K562 (cell line): ENCODE measurements at regions not wholly inside any gene's neighbourhood (a gene's known extent, or its start where the extent isn't known, plus 50 kb on each side); places are given as distances from the start of the nearest gene placed in this dataset.

ENCODE experiments used
- ATAC-seq: fragments of 200-7000 bp; cut with Tn5 transposase; 3 replicates; pipeline ENCODE4 v1.9.1; 2020; ENCODE audit warnings: moderate library complexity
- BruUV-seq: library from RNA; stranded (reverse); fragments of 400-500 nt; replicated peaks from 2 replicates; lab custom pipeline; 2021; lab: Mats Ljungman, UMichigan
- CTCF ChIA-PET: fragments of 300-600 bp; formaldehyde crosslinking; extraction: SDS; loops from one replicate; lab custom pipeline; 2021; ENCODE audit warnings: low intra/inter-chr PET ratio; lab: Yijun Ruan, JAX
- POLR2A ChIA-PET: fragments of 300-600, 350-650 bp; sonication (Branson Sonifier 250); formaldehyde crosslinking; extraction: SDS; loops from one replicate; lab custom pipeline; 2021; ENCODE audit warnings: antibody characterized with exemption, inconsistent platforms; lab: Yijun Ruan, JAX
- DNase-seq, 4 experiments: peaks; one replicate each; pipeline versions ENCODE4 v3.0.0 to v3.0.0-alpha.2; 2011 to 2018; ENCODE audit warnings: low spot score in 3 of 4, mixed read lengths in 3 of 4; ENCODE audit errors: extremely low read depth in 1 of 4
- FAIRE-seq: peaks from 2 replicates; lab custom pipeline; 2011; peaks lifted over from hg19 to GRCh38; lab: Jason Lieb, UNC
- H2AFZ ChIP-seq: 2 replicates; pipeline ENCODE4 v1.6.0; 2011; ENCODE audit warnings: low read depth, low read length, control low read depth, inconsistent platforms
- H3K27ac ChIP-seq: fragments of 200-600 bp; 3 replicates; pipeline ENCODE4 v1.8.0; 2011; ENCODE audit warnings: low read depth, mild to moderate bottlenecking, control low read depth, inconsistent platforms, low read length, moderate library complexity, mixed read lengths; ENCODE audit errors: extremely low read depth
- H3K27me3 ChIP-seq, 2 experiments: fragments of 300-600 bp in 1 of 2; 2 replicates in 1 of 2; 3 replicates in 1 of 2; pipeline versions ENCODE4 v1.6.0 to v1.8.0; 2011; ENCODE audit warnings: inconsistent platforms in 2 of 2, low read length in 2 of 2, mild to moderate bottlenecking in 1 of 2, mixed read lengths in 1 of 2, moderate library complexity in 1 of 2; ENCODE audit not compliant: control insufficient read depth in 2 of 2, insufficient read depth in 2 of 2
- H3K36me3 ChIP-seq: fragments of 300-600 bp; 3 replicates; pipeline ENCODE4 v1.8.0; 2011; ENCODE audit warnings: mild to moderate bottlenecking, low read length, inconsistent platforms; ENCODE audit not compliant: control insufficient read depth, insufficient read depth
- H3K4me1 ChIP-seq, 2 experiments: fragments of 200-600 bp in 1 of 2; replicated peaks in 1 of 2; 2 replicates in 1 of 2; 3 replicates in 1 of 2; pipeline versions ENCODE4 v1.5.1 to v1.8.0; 2011; ENCODE audit warnings: inconsistent platforms in 2 of 2, low read length in 2 of 2, mild to moderate bottlenecking in 1 of 2, mixed read lengths in 1 of 2, moderate library complexity in 1 of 2; ENCODE audit not compliant: control insufficient read depth in 2 of 2, insufficient read depth in 2 of 2
- H3K4me2 ChIP-seq: 2 replicates; pipeline ENCODE4 v1.6.1; 2011; ENCODE audit warnings: low read length, control low read depth, inconsistent platforms, mixed read lengths; ENCODE audit not compliant: insufficient read depth
- H3K4me3 ChIP-seq: fragments of 200-600 bp; sonication (generic), shearing (Covaris generic); 2 replicates; pipeline ENCODE4 v1.5.1; 2016; ENCODE audit warnings: control low read depth, inconsistent platforms
- H3K79me2 ChIP-seq: fragments of 200-600 bp; 3 replicates; pipeline ENCODE4 v1.8.0; 2011; ENCODE audit warnings: low read length, inconsistent platforms; ENCODE audit not compliant: control insufficient read depth, insufficient read depth
- H3K9ac ChIP-seq, 2 experiments: 2 replicates each; pipeline versions ENCODE4 v1.6.0 to v1.6.1; 2011; ENCODE audit warnings: low read depth in 2 of 2, low read length in 2 of 2, control low read depth in 1 of 2, inconsistent platforms in 1 of 2, mild to moderate bottlenecking in 1 of 2, mixed read lengths in 1 of 2; ENCODE audit not compliant: insufficient read depth in 1 of 2
- H3K9me1 ChIP-seq: one replicate; pipeline ENCODE4 v1.6.0; 2011; ENCODE audit warnings: inconsistent platforms, mild to moderate bottlenecking, low read length, moderate library complexity; ENCODE audit not compliant: control insufficient read depth, insufficient read depth
- H3K9me3 ChIP-seq: replicated peaks from 2 replicates; pipeline ENCODE4 v1.5.1; 2011; ENCODE audit warnings: low read depth, low read length, inconsistent platforms; ENCODE audit not compliant: control insufficient read depth, insufficient read depth
- H4K20me1 ChIP-seq: replicated peaks from 2 replicates; pipeline ENCODE4 v1.6.1; 2011; ENCODE audit warnings: low read length, inconsistent platforms, mixed read lengths; ENCODE audit not compliant: control insufficient read depth, insufficient read depth
- CREBBP ChIP-seq: IDR thresholded peaks from one replicate; pipeline ENCODE4 v1.6.1; 2012; ENCODE audit warnings: low read depth, mild to moderate bottlenecking, control low read depth, inconsistent platforms, low read length
- HNRNPUL1 ChIP-seq: fragments of 200-400 bp; formaldehyde crosslinking; IDR thresholded peaks from 2 replicates; pipeline ENCODE4 v1.6.1; 2017; ENCODE audit warnings: low read length
- NEUROD1 ChIP-seq: fragments of 150-350 bp; IDR thresholded peaks from 2 replicates; pipeline ENCODE4 v1.6.1; 2014; ENCODE audit warnings: borderline replicate concordance, low read length, low read depth; ENCODE audit not compliant: partially characterized antibody
- NKRF ChIP-seq: fragments of 450-650 bp; IDR thresholded peaks from 2 replicates; pipeline ENCODE4 v1.6.1; 2016; ENCODE audit warnings: borderline replicate concordance
- SNRNP70 ChIP-seq: fragments of 200-400 bp; formaldehyde crosslinking; optimal IDR thresholded peaks from 2 replicates; pipeline ENCODE3; 2017; ENCODE audit warnings: low read depth, low read length
- SPI1 ChIP-seq: IDR thresholded peaks from 2 replicates; pipeline ENCODE4 v1.6.1; 2011; ENCODE audit warnings: low read depth, low read length, control low read depth, borderline replicate concordance
- THRAP3 ChIP-seq: fragments of 450-650 bp; IDR thresholded peaks from 2 replicates; pipeline ENCODE4 v1.6.1; 2016; ENCODE audit warnings: mild to moderate bottlenecking, inconsistent platforms, borderline replicate concordance
- ZBTB43 ChIP-seq: sonication (generic); formaldehyde crosslinking; IDR thresholded peaks from 2 replicates; pipeline ENCODE4 v1.8.0; 2023; ENCODE audit warnings: mild to moderate bottlenecking, missing genetic modification reagents
- ZKSCAN8 ChIP-seq: fragments of 200-800 bp; sonication (Bioruptor generic); IDR thresholded peaks from 2 replicates; pipeline ENCODE4 v1.6.1; 2016; ENCODE audit warnings: missing genetic modification characterization, missing compliant biosample characterization
- ZNF212 ChIP-seq: fragments of 450-650 bp; formaldehyde crosslinking; IDR thresholded peaks from 2 replicates; pipeline ENCODE4 v1.4.0; 2020; ENCODE audit warnings: mild to moderate bottlenecking
- WGBS: fragments of 100-300 bp; shearing (Covaris generic); methylation state at CpG from one replicate; pipeline ENCODE4 v1.1.6; 2016; ENCODE audit warnings: low coverage, mixed read lengths; ENCODE audit not compliant: insufficient coverage; ENCODE audit errors: missing lambda C conversion rate; 5-methylcytosine and 5-hydroxymethylcytosine counted together
- in situ Hi-C: fragments of 300-500 bp; cut with MboI; formaldehyde crosslinking; loops from 4 replicates; pipeline ENCODE4 v1.15.0; 2018; ENCODE audit warnings: inconsistent platforms, mixed read lengths
- intact Hi-C: fragments of 100-400 bp; cut with micrococcal nuclease; formaldehyde crosslinking; loops from 2 replicates; pipeline ENCODE4 v1.14.2; 2022
- TF ChIP-seq, protein P1 (sequence below): sonication (generic); formaldehyde crosslinking; IDR thresholded peaks from 2 replicates; pipeline ENCODE4 v1.8.1; 2022; ENCODE audit warnings: missing genetic modification reagents
- TF ChIP-seq, protein P2 (sequence below), 2 experiments: fragments of 200-800 bp in 1 of 2; sonication (Bioruptor generic) in 1 of 2; sonication (generic) in 1 of 2; formaldehyde crosslinking in 1 of 2; IDR thresholded peaks in 1 of 2; conservative IDR thresholded peaks in 1 of 2; 2 replicates each; pipeline versions ENCODE4 v1.5.0 to v1.6.1; 2016 to 2020; ENCODE audit warnings: missing compliant biosample characterization in 1 of 2, missing genetic modification characterization in 1 of 2, missing genetic modification reagents in 1 of 2
- TF ChIP-seq, protein P3 (sequence below): fragments of 200-400 bp; formaldehyde crosslinking; IDR thresholded peaks from 2 replicates; pipeline ENCODE4 v1.6.1; 2017; ENCODE audit warnings: mild to moderate bottlenecking, low read depth, low read length, moderate library complexity

DNA sequence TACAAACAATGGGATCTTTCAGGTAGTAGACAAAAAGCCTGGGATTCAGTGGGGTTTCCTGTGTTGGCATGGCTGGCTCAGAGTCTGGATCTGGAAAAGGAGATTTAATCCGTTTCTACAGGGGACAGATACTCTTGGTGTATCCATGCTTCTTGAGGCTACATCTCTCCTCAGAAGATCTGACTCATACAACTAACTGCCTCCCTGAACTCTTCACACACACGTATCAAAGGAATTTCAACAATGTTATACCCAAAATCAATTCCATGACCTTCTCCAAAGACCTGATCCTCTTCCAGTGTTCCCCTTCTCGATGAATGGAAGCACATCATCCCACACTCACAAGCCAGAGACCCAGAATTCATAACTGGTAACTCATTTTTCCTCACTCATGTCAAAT is 435.3 kb upstream of the NBEA start (continued):
- TF ChIP-seq NKRF (no peak), HNRNPUL1 (no peak), ZNF212 (CRISPR knock-in tag) (no peak), SNRNP70 (no peak), ZKSCAN8 (CRISPR knock-in tag) (no peak), CREBBP (no peak)
- TF ChIP-seq, protein P1, sequence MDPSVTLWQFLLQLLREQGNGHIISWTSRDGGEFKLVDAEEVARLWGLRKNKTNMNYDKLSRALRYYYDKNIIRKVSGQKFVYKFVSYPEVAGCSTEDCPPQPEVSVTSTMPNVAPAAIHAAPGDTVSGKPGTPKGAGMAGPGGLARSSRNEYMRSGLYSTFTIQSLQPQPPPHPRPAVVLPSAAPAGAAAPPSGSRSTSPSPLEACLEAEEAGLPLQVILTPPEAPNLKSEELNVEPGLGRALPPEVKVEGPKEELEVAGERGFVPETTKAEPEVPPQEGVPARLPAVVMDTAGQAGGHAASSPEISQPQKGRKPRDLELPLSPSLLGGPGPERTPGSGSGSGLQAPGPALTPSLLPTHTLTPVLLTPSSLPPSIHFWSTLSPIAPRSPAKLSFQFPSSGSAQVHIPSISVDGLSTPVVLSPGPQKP (CRISPR knock-in tag), result no peak

GRCh38 chr13:34507630-34508029 is 434.4 kb upstream of the NBEA start:
- Histone ChIP-seq H2AFZ (no peak overlapping the region), H3K9me3 (peaks cover 1% of the 10 kb centered on the region; the same call in 1 of the 2 replicates), H3K4me2 (no peak overlapping the region), H3K4me3 (no peak overlapping the region), H3K27me3 (no peaks in the 10 kb centered on the region), H4K20me1 (no peaks in the 10 kb centered on the region), H3K79me2 (no peaks in the 10 kb centered on the region), H3K9me1 (no peaks in the 10 kb centered on the region), H3K27ac (no peak overlapping the region), H3K9ac (no peak overlapping the region), H3K36me3 (no peaks in the 10 kb centered on the region), H3K4me1 (no peaks in the 10 kb centered on the region)
- no TSS peak for BruUV-seq
- DNase-seq (no peak), ATAC-seq (no peak), FAIRE-seq (no peak)
- WGBS, result no CpG with 5 or more reads among the region's 4 CpGs
- intact Hi-C loops (no loop called here), in situ Hi-C loops (no loop called here)
- CTCF ChIA-PET, result no interaction called here
- POLR2A ChIA-PET, result no interaction called here
- TF ChIP-seq SPI1 (no peak), ZBTB43 (CRISPR knock-in tag) (no peak), THRAP3 (no peak), NEUROD1 (no peak)
- TF ChIP-seq, protein P2, sequence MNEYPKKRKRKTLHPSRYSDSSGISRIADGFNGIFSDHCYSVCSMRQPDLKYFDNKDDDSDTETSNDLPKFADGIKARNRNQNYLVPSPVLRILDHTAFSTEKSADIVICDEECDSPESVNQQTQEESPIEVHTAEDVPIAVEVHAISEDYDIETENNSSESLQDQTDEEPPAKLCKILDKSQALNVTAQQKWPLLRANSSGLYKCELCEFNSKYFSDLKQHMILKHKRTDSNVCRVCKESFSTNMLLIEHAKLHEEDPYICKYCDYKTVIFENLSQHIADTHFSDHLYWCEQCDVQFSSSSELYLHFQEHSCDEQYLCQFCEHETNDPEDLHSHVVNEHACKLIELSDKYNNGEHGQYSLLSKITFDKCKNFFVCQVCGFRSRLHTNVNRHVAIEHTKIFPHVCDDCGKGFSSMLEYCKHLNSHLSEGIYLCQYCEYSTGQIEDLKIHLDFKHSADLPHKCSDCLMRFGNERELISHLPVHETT (CRISPR knock-in tag; conservative IDR thresholded peaks at IDR 0.05 in 1 of 2, IDR thresholded peaks at IDR 0.05 in 1 of 2), result no peak
- TF ChIP-seq, protein P3, sequence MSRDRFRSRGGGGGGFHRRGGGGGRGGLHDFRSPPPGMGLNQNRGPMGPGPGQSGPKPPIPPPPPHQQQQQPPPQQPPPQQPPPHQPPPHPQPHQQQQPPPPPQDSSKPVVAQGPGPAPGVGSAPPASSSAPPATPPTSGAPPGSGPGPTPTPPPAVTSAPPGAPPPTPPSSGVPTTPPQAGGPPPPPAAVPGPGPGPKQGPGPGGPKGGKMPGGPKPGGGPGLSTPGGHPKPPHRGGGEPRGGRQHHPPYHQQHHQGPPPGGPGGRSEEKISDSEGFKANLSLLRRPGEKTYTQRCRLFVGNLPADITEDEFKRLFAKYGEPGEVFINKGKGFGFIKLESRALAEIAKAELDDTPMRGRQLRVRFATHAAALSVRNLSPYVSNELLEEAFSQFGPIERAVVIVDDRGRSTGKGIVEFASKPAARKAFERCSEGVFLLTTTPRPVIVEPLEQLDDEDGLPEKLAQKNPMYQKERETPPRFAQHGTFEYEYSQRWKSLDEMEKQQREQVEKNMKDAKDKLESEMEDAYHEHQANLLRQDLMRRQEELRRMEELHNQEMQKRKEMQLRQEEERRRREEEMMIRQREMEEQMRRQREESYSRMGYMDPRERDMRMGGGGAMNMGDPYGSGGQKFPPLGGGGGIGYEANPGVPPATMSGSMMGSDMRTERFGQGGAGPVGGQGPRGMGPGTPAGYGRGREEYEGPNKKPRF, result no peak
